GM12878 (cell line): ENCODE measurements at regions not wholly inside any gene's neighbourhood (a gene's known extent, or its start where the extent isn't known, plus 50 kb on each side); places are given as distances from the start of the nearest gene placed in this dataset.

Source experiments
- BCL3 ChIP-seq: IDR thresholded peaks from 2 replicates; pipeline ENCODE4 v1.6.1; 2011; ENCODE audit warnings: borderline replicate concordance, low read depth, mild to moderate bottlenecking, moderate library complexity, low read length; ENCODE audit not compliant: insufficient read depth, poor library complexity, severe bottlenecking
- CUX1 ChIP-seq: IDR thresholded peaks from 2 replicates; pipeline ENCODE4 v1.6.1; 2012; ENCODE audit warnings: improper control_type of control experiment, low read depth, low read length; ENCODE audit not compliant: insufficient replicate concordance
- HSF1 ChIP-seq: fragments of 150-350 bp; IDR thresholded peaks from 2 replicates; pipeline ENCODE4 v1.6.1; 2014; ENCODE audit warnings: mild to moderate bottlenecking, low read depth, low read length
- NFYA ChIP-seq: IDR thresholded peaks from 2 replicates; pipeline ENCODE4 v1.6.1; 2011; ENCODE audit warnings: low read depth, mild to moderate bottlenecking, low read length, improper control_type of control experiment, borderline replicate concordance
- TCF3 ChIP-seq: IDR thresholded peaks from 2 replicates; pipeline ENCODE4 v1.6.1; 2012; ENCODE audit warnings: low read depth, mild to moderate bottlenecking, low read length, borderline replicate concordance; ENCODE audit not compliant: insufficient read depth

- TF ChIP-seq CUX1, result no peak
- no peak for TF ChIP-seq HSF1
- TF ChIP-seq TCF3, result no peak
- TF ChIP-seq NFYA, result no peak
- no peak for TF ChIP-seq BCL3
Observed at GRCh38 chr2:187935126-187935525, 356.5 kb upstream of the GULP1 start (continued).
